HG03060 (cell line): ENCODE measurements at regions not wholly inside any gene's neighbourhood (a gene's known extent, or its start where the extent isn't known, plus 50 kb on each side); places are given as distances from the start of the nearest gene placed in this dataset.

ENCODE experiments used
- ATAC-seq: cut with Tn5 transposase; IDR thresholded peaks from one replicate; pipeline ENCODE4 v1.9.1; 2021; ENCODE audit warnings: low read depth, moderate number of reproducible peaks; ENCODE audit not compliant: unreplicated experiment

DNA sequence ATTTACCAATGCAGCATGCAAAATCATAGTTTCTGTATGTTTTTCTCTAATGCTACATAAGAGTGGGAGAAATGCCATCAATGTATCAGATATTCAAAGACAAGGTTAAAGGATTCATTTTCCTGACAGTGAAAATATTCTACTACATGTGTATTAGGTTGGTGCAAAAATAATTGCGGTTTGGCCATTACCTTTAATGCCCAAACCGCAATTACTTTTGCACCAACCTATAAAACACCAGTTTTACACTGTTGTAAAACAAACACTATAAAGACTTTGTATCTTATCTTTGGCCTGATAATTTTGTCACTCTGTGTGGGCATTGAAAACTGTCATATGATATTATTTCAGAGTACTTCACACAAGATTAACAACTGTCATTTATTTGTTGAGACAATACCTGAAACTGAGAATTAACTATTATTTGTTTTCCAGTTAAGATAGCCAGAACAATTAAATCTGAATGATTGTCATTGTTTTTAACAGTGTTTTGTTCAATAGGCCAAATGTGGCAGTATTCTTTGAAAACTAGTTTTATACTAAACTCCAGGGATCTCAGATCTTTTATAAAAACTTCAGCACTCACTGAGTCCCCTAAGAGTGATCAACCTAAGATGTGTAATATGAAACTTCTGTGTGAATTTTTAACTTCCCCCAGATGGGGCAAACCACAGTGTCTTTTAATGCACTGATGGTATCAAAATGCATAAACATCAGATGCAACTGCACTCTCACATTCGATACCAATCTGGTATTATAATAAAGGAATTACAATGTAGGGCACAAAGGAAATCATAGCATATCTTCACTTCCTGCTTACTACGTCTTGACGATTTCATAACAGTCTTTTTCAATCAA lies 53.8 kb upstream of the FBN2 start:
- no peak for ATAC-seq

- ATAC-seq, result no peak
These were observed 58.0 kb upstream of the FBN2 start for GRCh38 chr5:128596071-128596470.

- ATAC-seq, result no peak
These were observed 59.1 kb upstream of the FBN2 start for GRCh38 chr5:128597156-128597555.

DNA sequence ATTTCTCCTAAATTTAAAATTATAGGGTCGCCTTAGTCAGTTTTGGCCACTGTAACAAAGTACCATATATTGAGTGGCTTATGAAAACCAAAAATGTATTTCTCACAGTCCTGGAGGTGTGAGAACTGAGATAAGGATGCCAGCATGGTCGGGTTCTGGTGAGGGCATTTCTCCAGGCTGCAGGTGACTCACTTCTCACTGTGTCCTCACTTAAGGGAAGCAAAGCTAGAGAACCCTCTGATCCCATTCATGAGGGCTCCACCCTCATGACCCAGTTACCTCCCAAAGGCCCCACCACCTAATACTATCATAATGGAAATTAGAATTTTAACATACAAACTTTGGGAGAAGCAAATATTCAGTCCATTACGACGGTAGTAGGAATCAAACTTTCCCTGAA lies 75.1 kb upstream of the FBN2 start:
- ATAC-seq, result no peak

DNA sequence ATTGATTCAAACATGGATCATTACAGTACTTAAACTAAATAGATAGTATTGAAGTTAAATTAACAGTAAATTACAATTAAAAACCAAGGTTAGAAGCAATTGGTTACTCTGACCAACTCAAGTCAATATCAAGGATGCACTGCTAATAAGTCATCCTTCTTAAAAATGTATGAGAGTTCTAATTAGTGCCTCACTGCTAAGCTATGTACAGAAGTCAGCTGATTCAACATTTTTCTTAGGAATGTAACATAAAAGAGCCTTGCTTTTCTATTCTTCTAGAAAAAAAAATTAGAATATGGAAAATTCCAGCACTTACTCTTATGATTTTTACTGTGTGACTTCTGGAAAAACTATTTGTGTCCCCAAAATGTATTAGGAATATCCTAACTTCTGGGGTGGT lies 75.7 kb upstream of the FBN2 start:
- no peak for ATAC-seq

DNA sequence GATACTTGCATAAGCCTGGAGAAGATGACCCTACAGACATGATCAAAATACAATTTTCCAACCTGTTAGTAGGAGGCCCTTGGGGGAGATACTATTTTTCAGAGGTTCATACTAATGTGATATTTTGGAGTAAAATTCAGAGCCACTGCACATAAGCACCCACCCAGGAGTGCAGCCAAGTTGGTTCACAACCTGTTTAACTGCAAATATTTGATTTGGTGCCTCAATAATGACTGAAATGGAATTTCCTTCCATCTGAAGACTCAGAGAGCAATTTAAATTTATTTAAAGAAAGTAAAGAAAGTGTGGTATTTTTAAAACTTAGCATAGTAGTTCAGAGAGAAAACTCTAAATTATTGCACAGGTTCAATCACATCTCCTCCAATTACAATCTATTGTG lies 77.5 kb upstream of the FBN2 start:
- no peak for ATAC-seq

GRCh38 chr5:128626536-128627090 lies 88.6 kb upstream of the FBN2 start:
- ATAC-seq, result no peak

GRCh38 chr5:128627939-128628338 lies 89.9 kb upstream of the FBN2 start:
- ATAC-seq, result no peak

GRCh38 chr5:128629157-128629556 lies 91.1 kb upstream of the FBN2 start:
- no peak for ATAC-seq

DNA sequence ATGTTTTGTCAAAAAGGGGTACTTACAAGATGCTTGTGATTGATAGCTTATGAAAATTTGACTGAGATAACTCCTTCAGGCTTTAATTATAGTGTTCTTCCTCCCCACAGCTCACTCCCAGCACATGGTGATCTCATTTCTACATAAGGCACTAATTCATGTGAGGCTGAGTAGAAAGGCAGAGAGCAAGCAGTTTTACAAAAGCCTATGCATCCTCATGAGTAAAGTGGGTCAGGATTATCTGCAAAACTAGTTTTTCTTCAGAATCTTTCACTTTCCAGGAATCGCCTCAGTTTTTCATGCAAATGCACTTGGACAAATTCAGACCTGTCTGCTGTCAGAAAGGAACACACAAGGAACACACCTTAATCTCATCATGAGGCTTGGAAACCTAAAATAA lies 92.1 kb upstream of the FBN2 start:
- ATAC-seq, result no peak

DNA sequence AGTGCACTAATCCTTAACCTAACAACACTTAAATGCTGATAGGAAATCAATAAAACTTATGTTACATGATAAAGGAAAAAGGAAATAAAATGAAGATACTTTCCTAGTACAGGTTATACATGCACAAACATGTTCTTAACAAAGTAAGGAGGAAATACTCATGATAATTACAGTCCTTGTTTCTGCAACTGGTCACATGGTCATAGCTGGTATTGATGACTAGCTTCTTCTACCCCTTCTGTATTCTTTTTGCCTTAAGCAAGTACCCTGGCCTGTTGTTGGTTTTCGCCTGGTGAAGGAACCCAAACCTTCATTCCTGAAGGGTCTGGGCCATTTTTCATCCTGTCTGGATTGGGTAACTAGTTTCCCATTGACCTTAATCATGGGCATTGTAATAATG lies 93.7 kb upstream of the FBN2 start:
- no peak for ATAC-seq

GRCh38 chr5:128632264-128632663 lies 94.2 kb upstream of the FBN2 start:
- ATAC-seq, result no peak

GRCh38 chr5:128633901-128634300 lies 95.9 kb upstream of the FBN2 start:
- ATAC-seq, result no peak

DNA sequence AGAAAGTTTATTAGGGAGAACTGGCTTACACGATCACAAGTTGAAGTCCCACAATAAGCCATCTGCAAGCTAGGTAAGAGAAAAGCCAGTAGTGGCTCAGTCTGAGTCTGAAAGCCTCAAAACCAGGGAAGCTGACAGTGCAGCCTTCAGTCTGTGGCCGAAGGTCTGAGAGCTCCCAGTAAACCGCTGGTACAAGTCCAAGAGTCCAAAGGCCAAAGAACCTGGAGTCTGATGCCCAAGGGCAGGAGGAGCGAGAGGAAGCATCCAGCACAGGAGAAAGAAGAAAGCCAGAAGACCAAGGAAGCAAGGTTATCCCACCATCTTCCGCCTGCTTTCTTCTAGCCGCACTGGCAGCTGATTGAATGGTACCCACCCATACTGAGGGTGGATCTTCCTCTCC lies 97.3 kb upstream of the FBN2 start:
- ATAC-seq, result no peak

- ATAC-seq, result no peak
These were observed 98.3 kb upstream of the FBN2 start for GRCh38 chr5:128636361-128636760.

GRCh38 chr5:128637031-128637430 lies 99.0 kb upstream of the FBN2 start:
- ATAC-seq, result no peak

DNA sequence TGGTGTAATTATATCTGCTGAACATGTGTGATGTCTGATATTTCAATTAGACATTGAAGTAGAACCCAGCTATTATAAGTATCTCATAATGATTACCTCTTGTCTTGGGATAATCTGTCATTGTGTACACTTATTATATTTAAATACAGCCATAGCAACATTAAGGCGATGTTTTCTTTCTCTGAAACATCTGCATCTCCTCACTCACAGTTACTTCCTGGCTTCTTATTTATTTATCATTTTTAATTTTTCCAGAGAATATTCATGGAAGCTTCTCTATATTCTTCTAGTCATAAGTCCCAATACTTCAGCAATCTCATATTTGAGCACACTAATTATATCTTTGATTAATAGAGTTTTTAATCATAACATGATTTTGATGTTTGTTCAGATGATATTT lies 103.8 kb upstream of the FBN2 start:
- ATAC-seq, result no peak

DNA sequence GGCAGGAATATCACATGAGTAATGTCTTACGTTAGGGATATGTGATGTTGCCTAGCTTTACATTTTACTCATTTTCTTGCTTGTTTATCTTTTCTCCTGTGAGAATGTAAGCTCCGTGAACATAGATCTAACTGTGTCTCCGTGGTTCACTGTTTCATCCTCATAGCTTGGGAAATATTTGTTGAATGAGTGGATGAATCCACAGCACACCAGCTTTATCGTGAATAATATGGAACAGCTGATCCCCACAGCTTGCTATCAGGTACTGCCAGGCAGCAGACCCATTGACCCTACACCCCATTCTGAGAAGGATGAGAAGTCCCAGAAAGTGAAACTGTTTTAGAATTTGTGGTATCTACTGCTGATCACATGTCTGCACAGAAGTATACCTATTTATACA lies 106.8 kb upstream of the FBN2 start:
- ATAC-seq, result no peak

- no peak for ATAC-seq
These were observed 107.5 kb upstream of the FBN2 start for GRCh38 chr5:128645581-128645980.

DNA sequence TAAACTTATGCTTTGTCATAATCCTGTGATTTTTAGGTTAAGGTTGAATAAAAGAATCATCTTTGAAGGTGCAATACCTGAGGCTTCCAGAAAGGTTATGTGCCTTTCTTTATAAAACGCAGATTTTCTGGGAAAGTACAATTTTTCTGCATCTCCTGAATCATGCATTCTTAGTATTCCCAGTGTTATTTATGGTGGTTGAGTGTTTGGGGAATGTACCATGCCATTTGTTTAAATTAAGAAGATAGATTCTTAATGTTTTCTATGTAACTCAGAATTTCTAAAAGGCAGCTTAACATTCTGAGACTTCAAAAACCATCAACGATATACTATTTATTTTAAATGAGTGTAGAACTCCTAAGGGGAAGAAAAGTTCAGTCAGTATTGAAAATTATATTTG lies 108.1 kb upstream of the FBN2 start:
- no peak for ATAC-seq

DNA sequence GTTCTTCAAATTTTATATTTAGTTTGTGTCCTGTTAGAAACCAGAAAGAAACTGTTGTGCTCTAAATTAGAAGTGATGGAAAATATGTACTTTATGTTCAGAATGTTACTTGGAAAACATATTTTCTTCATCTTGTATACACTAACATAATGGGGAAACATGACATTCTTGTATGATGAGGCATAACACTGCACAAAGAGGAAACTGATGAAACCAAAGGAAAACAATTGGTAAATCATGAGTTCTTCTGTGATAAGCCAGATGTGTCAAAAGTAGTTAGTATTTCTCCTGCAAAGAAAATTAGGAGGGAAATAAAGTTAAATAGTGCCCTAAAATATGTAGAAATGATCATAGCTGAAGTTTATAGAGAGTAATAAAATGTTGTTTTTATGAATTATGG lies 111.1 kb upstream of the FBN2 start:
- ATAC-seq, result no peak

- no peak for ATAC-seq
These were observed 125.0 kb upstream of the FBN2 start for GRCh38 chr5:128662997-128663396.
